H1 (cell line): ENCODE measurements at regions not wholly inside any gene's neighbourhood (a gene's known extent, or its start where the extent isn't known, plus 50 kb on each side); places are given as distances from the start of the nearest gene placed in this dataset.

Experiments used
- CTCF ChIA-PET: fragments of 300-600 bp; sonication (Branson Sonifier 250); formaldehyde crosslinking; loops from one replicate; lab custom pipeline; 2021; ENCODE audit not compliant: partially characterized antibody; lab: Charles Lee
- POLR2A ChIA-PET: fragments of 300-600 bp; sonication (Branson Sonifier 250); formaldehyde crosslinking; loops from one replicate; lab custom pipeline; 2021; ENCODE audit warnings: inconsistent platforms; ENCODE audit not compliant: partially characterized antibody; lab: Charles Lee
- DNase-seq, 2 experiments: peaks; one replicate each; pipeline versions ENCODE4 v3.0.0 to v3.0.0-alpha.2; 2010 to 2022; ENCODE audit warnings: low spot score in 2 of 2, low read depth in 1 of 2, mixed read lengths in 1 of 2
- FAIRE-seq: peaks from 2 replicates; lab custom pipeline; 2011; peaks lifted over from hg19 to GRCh38; lab: Jason Lieb, UNC
- H2AFZ ChIP-seq: 2 replicates; pipeline ENCODE4 v1.8.1; 2012; ENCODE audit warnings: low read length, inconsistent platforms
- H2AK5ac ChIP-seq: 2 replicates; pipeline ENCODE4 v1.6.1; 2013; ENCODE audit warnings: low read depth, low read length
- H2BK120ac ChIP-seq: replicated peaks from 2 replicates; pipeline ENCODE3; 2013; ENCODE audit warnings: low read depth, low read length, inconsistent platforms
- H2BK12ac ChIP-seq: 2 replicates; pipeline ENCODE4 v1.6.1; 2013; ENCODE audit warnings: low read depth, low read length
- H2BK15ac ChIP-seq: 2 replicates; pipeline ENCODE4 v1.6.1; 2013; ENCODE audit warnings: low read length
- H2BK20ac ChIP-seq: 2 replicates; pipeline ENCODE4 v1.6.1; 2013; ENCODE audit warnings: low read length
- H2BK5ac ChIP-seq: 2 replicates; pipeline ENCODE4 v1.6.1; 2013; ENCODE audit warnings: low read depth, low read length
- H3K14ac ChIP-seq: 2 replicates; pipeline ENCODE4 v1.6.1; 2013; ENCODE audit warnings: inconsistent platforms; ENCODE audit not compliant: insufficient read length
- H3K18ac ChIP-seq: 2 replicates; pipeline ENCODE4 v1.6.1; 2013; ENCODE audit warnings: low read length; ENCODE audit errors: extremely low read depth
- H3K23ac ChIP-seq: 2 replicates; pipeline ENCODE4 v1.6.1; 2013; ENCODE audit warnings: inconsistent platforms; ENCODE audit not compliant: insufficient read length
- H3K23me2 ChIP-seq: 2 replicates; pipeline ENCODE4 v1.6.1; 2013; ENCODE audit warnings: low read depth, low read length
- H3K27ac ChIP-seq: 2 replicates; pipeline ENCODE4 v1.6.1; 2011; ENCODE audit warnings: low read depth, low read length, inconsistent platforms
- H3K27me3 ChIP-seq, 4 experiments: replicated peaks in 1 of 4; 1 replicate in 1 of 4; 2 replicates in 3 of 4; pipeline versions ENCODE4 v1.6.1 to v1.8.1; 2011 to 2013; ENCODE audit warnings: low read length in 3 of 4, mild to moderate bottlenecking in 3 of 4, inconsistent platforms in 2 of 4, mixed read lengths in 2 of 4, moderate library complexity in 1 of 4; ENCODE audit not compliant: control insufficient read depth in 3 of 4, insufficient read depth in 3 of 4; ENCODE audit errors: extremely low read depth in 1 of 4
- H3K36me3 ChIP-seq, 4 experiments: 2 replicates each; pipeline versions ENCODE4 v1.6.1 to v1.8.1; 2011 to 2013; ENCODE audit warnings: mild to moderate bottlenecking in 4 of 4, low read length in 3 of 4, moderate library complexity in 2 of 4, control low read depth in 1 of 4, inconsistent platforms in 1 of 4; ENCODE audit not compliant: insufficient read depth in 4 of 4, control insufficient read depth in 2 of 4
- H3K4ac ChIP-seq: replicated peaks from 2 replicates; pipeline ENCODE3; 2013; ENCODE audit warnings: low read length, low read depth, mixed read lengths, inconsistent platforms; ENCODE audit not compliant: insufficient read length
- H3K4me1 ChIP-seq, 4 experiments: replicated peaks in 1 of 4; 1 replicate in 1 of 4; 2 replicates in 3 of 4; pipeline versions ENCODE4 v1.6.1 to v1.8.1; 2011 to 2013; ENCODE audit warnings: low read length in 3 of 4, inconsistent platforms in 2 of 4, mixed read lengths in 1 of 4; ENCODE audit not compliant: insufficient read depth in 4 of 4, control insufficient read depth in 3 of 4
- H3K4me2 ChIP-seq, 2 experiments: 2 replicates each; pipeline versions ENCODE4 v1.6.1 to v1.8.1; 2011 to 2013; ENCODE audit warnings: low read depth in 2 of 2, low read length in 2 of 2, control low read depth in 1 of 2, inconsistent platforms in 1 of 2, mild to moderate bottlenecking in 1 of 2; ENCODE audit not compliant: insufficient read depth in 1 of 2
- H3K4me3 ChIP-seq, 4 experiments: fragments of 200-600, 300-600 bp in 1 of 4; sonication (generic), shearing (Covaris generic), sonication (Bioruptor Twin) in 1 of 4; 2 replicates each; pipeline versions ENCODE4 v1.5.1 to v1.8.1; 2011 to 2016; ENCODE audit warnings: low read length in 4 of 4, low read depth in 3 of 4, control low read depth in 2 of 4, inconsistent platforms in 2 of 4, mild to moderate bottlenecking in 2 of 4, mixed read lengths in 1 of 4, moderate library complexity in 1 of 4; ENCODE audit not compliant: insufficient read depth in 2 of 4; ENCODE audit errors: extremely low read depth in 1 of 4
- H3K56ac ChIP-seq: replicated peaks from 2 replicates; pipeline ENCODE3; 2013; ENCODE audit warnings: low read depth, mild to moderate bottlenecking, mixed read lengths, low read length, inconsistent platforms; ENCODE audit not compliant: insufficient read length
- H3K79me1 ChIP-seq: 2 replicates; pipeline ENCODE4 v1.6.1; 2013; ENCODE audit warnings: low read depth, low read length, control low read depth
- H3K79me2 ChIP-seq, 2 experiments: 2 replicates each; pipeline versions ENCODE4 v1.6.1 to v1.8.1; 2012 to 2013; ENCODE audit warnings: low read length in 2 of 2, mild to moderate bottlenecking in 2 of 2, inconsistent platforms in 1 of 2; ENCODE audit not compliant: insufficient read depth in 2 of 2, control insufficient read depth in 1 of 2
- H3K9ac ChIP-seq, 4 experiments: replicated peaks in 1 of 4; 1 replicate in 1 of 4; 2 replicates in 3 of 4; pipeline versions ENCODE4 v1.6.1 to v1.8.1; 2011 to 2013; ENCODE audit warnings: low read depth in 3 of 4, low read length in 3 of 4, control low read depth in 2 of 4, mild to moderate bottlenecking in 2 of 4, moderate library complexity in 2 of 4, inconsistent platforms in 1 of 4; ENCODE audit errors: extremely low read depth in 1 of 4
- H3K9me3 ChIP-seq, 2 experiments: 2 replicates each; pipeline versions ENCODE4 v1.6.1 to v1.8.1; 2012 to 2013; ENCODE audit warnings: mild to moderate bottlenecking in 2 of 2, moderate library complexity in 2 of 2, control low read depth in 1 of 2, inconsistent platforms in 1 of 2, low read depth in 1 of 2, low read length in 1 of 2, mixed read lengths in 1 of 2; ENCODE audit not compliant: insufficient read depth in 2 of 2
- H4K20me1 ChIP-seq, 2 experiments: replicated peaks in 1 of 2; 2 replicates each; pipeline versions ENCODE3 to v1.8.1; 2011 to 2013; ENCODE audit warnings: inconsistent platforms in 2 of 2, low read length in 2 of 2, mild to moderate bottlenecking in 1 of 2; ENCODE audit not compliant: insufficient read depth in 2 of 2, control insufficient read depth in 1 of 2
- H4K5ac ChIP-seq: 2 replicates; pipeline ENCODE4 v1.6.1; 2013; ENCODE audit warnings: low read length, low read depth, mixed read lengths, inconsistent platforms; ENCODE audit not compliant: insufficient read length
- H4K8ac ChIP-seq: 2 replicates; pipeline ENCODE4 v1.8.0; 2013; ENCODE audit warnings: mild to moderate bottlenecking, moderate library complexity, low read length, inconsistent platforms; ENCODE audit not compliant: insufficient read depth; ENCODE audit errors: extremely low read depth
- H4K91ac ChIP-seq: replicated peaks from 2 replicates; pipeline ENCODE3; 2013; ENCODE audit warnings: low read length, mixed read lengths, inconsistent platforms; ENCODE audit not compliant: insufficient read length
- CBX5 ChIP-seq: fragments of 300-800, 300-1000 bp; sonication (generic); IDR thresholded peaks from 2 replicates; pipeline ENCODE4 v1.7.1; 2016; ENCODE audit warnings: antibody characterized with exemption, low read length, low read depth
- CHD1 ChIP-seq: IDR thresholded peaks from 2 replicates; pipeline ENCODE4 v1.6.1; 2012; ENCODE audit warnings: low read depth, low read length, improper control_type of control experiment
- CHD2 ChIP-seq: IDR thresholded peaks from 2 replicates; pipeline ENCODE4 v1.6.1; 2012; ENCODE audit warnings: low read length, improper control_type of control experiment
- GTF2F1 ChIP-seq: IDR thresholded peaks from 2 replicates; pipeline ENCODE4 v1.6.1; 2012; ENCODE audit warnings: low read depth, low read length, improper control_type of control experiment, borderline replicate concordance
- JUND ChIP-seq: IDR thresholded peaks from 2 replicates; pipeline ENCODE4 v1.6.1; 2011; ENCODE audit warnings: mild to moderate bottlenecking, improper control_type of control experiment, low read length
- POLR2AphosphoS5 ChIP-seq: IDR thresholded peaks from 2 replicates; pipeline ENCODE4 v1.6.1; 2011; ENCODE audit warnings: low read depth, low read length
- POU5F1 ChIP-seq: IDR thresholded peaks from 2 replicates; pipeline ENCODE4 v1.6.1; 2011; ENCODE audit warnings: low read depth, mild to moderate bottlenecking, low read length, moderate library complexity
- SIN3A ChIP-seq, 2 experiments: IDR thresholded peaks in 1 of 2; conservative IDR thresholded peaks in 1 of 2; 2 replicates each; pipeline ENCODE4 v1.6.1; 2011 to 2012; ENCODE audit warnings: low read length in 2 of 2, improper control_type of control experiment in 1 of 2, low read depth in 1 of 2, mild to moderate bottlenecking in 1 of 2
- SIX5 ChIP-seq: IDR thresholded peaks from 2 replicates; pipeline ENCODE4 v1.6.1; 2011; ENCODE audit warnings: mild to moderate bottlenecking, low read depth, low read length
- SP1 ChIP-seq: IDR thresholded peaks from 2 replicates; pipeline ENCODE4 v1.6.1; 2011; ENCODE audit warnings: low read depth, low read length
- SP4 ChIP-seq: IDR thresholded peaks from 2 replicates; pipeline ENCODE4 v1.6.1; 2012; ENCODE audit warnings: low read length, inconsistent platforms
- TAF1 ChIP-seq: IDR thresholded peaks from 2 replicates; pipeline ENCODE4 v1.6.1; 2011; ENCODE audit warnings: mild to moderate bottlenecking, low read depth, low read length
- TEAD4 ChIP-seq: IDR thresholded peaks from 2 replicates; pipeline ENCODE4 v1.6.1; 2012; ENCODE audit warnings: low read depth, low read length, inconsistent platforms, mixed read lengths
- WGBS, 2 experiments: shearing (Covaris generic) in 1 of 2; methylation state at CpG; one replicate each; pipeline versions ENCODE4 v1.1.6 to v1.1.7; 2013 to 2015; ENCODE audit warnings: low lambda C conversion rate in 2 of 2, mixed read lengths in 2 of 2, inconsistent platforms in 1 of 2, low coverage in 1 of 2, missing lambda C conversion rate in 1 of 2; ENCODE audit not compliant: insufficient replicate concordance in 2 of 2, insufficient coverage in 1 of 2, insufficient read length in 1 of 2; ENCODE audit errors: extremely low coverage in 1 of 2, missing lambda C conversion rate in 1 of 2; 5-methylcytosine and 5-hydroxymethylcytosine counted together

- no peak overlapping the region for H2BK120ac ChIP-seq
- no peak overlapping the region for H3K4ac ChIP-seq
- ChIA-PET CTCF (interaction anchor here (1.2 kb wide), 1 partner anchor 259 kb away, joined by 3 read pairs; no protein-coding TSS in a partner anchor), POLR2A (no interaction called here)
- H3K23ac ChIP-seq = no peak overlapping the region
- WGBS, 2 experiments = 95% methylated on average over 6 of the region's 7 CpGs; no CpG with 5 or more reads in 1 of the 2 experiments
- no peak overlapping the region for H2BK20ac ChIP-seq
- H3K23me2 ChIP-seq = no peaks in the 10 kb centered on the region
- H3K14ac ChIP-seq = no peak overlapping the region
- no peak overlapping the region for H3K4me2 ChIP-seq
- no peak overlapping the region for H2BK5ac ChIP-seq
- no peak overlapping the region for H2AK5ac ChIP-seq
- H2BK12ac ChIP-seq = no peak overlapping the region
- peaks cover 2 to 32% (median 12%) of the 10 kb centered on the region in 4 experiments; a peak in 5 of 7 replicates for H3K27me3 ChIP-seq
- no peak overlapping the region for H3K9ac ChIP-seq
- H4K5ac ChIP-seq = no peak overlapping the region
- H3K36me3 ChIP-seq = no peaks in the 10 kb centered on the region
- H3K4me3 ChIP-seq = no peak overlapping the region
- FAIRE-seq = no peak
- H3K9me3 ChIP-seq = no peaks in the 10 kb centered on the region
- H3K56ac ChIP-seq = no peak overlapping the region
- no peak for DNase-seq
- H3K79me2 ChIP-seq = no peaks in the 10 kb centered on the region
- H2BK15ac ChIP-seq = no peak overlapping the region
- H3K27ac ChIP-seq = no peak overlapping the region
- H4K20me1 ChIP-seq = no peaks in the 10 kb centered on the region
- no peak overlapping the region; the same call in 1 of the 2 replicates for H3K18ac ChIP-seq
- no peaks in the 10 kb centered on the region for H3K79me1 ChIP-seq
- H3K4me1 ChIP-seq = peaks cover 0 to 9% (median 0%) of the 10 kb centered on the region in 4 experiments; a peak in 2 of 7 replicates
- H4K91ac ChIP-seq = no peak overlapping the region
- no peak overlapping the region for H4K8ac ChIP-seq
- no peak overlapping the region for H2AFZ ChIP-seq
- TF ChIP-seq SIN3A (conservative IDR thresholded peaks at IDR 0.05 in 1 of 2, IDR thresholded peaks at IDR 0.05 in 1 of 2; ENCODE audit: low read depth in 1 of 2, low read length in 2 of 2) (no peak), TEAD4 (no peak), CBX5 (no peak), CHD1 (no peak), POLR2AphosphoS5 (no peak), TAF1 (no peak), GTF2F1 (no peak), SP4 (no peak), SP1 (no peak), SIX5 (no peak), JUND (no peak), CHD2 (no peak), POU5F1 (no peak)
Measured at GRCh38 chrX:150227321-150227860, 135.7 kb upstream of the MAMLD1 start.
